ENCODE measurements at regions not wholly inside any gene's neighbourhood (a gene's known extent, or its start where the extent isn't known, plus 50 kb on each side); places are given as distances from the start of the nearest gene placed in this dataset.

DNA sequence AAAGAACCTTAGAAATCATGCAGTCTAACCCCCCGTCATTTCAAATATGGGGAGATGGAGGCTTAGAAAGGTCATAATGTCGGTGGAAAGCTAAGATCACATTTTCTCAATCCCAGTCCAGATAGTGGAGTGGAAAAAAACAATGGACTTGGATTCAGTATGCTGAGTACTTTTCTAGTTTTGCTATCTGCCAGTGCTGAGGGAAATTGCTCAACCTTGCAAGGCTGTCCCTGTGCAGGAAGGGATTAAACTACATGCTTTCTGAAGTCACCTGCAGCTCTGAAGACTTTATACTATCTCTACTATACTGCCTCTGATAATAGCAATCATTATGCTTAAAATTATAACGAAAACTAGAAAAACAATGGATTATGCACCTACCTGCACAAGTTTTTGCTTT is 272.8 kb downstream of the LRIG3 start:
- 87 to 91% methylated on average over 3 of the region's 3 CpGs for WGBS, 2 donors
- Histone ChIP-seq H3K9ac (ENCODE audit: insufficient read depth in 1 of 2, low read length in 2 of 2) (no peak overlapping the region), H3K27me3 (ENCODE audit: control insufficient read depth in 3 of 3, insufficient read depth in 3 of 3, low read length in 2 of 3) (no peaks in the 10 kb centered on the region), H3K4me1 (ENCODE audit: control insufficient read depth in 5 of 5, insufficient read depth in 5 of 5, low read length in 5 of 5) (no peaks in the 10 kb centered on the region), H3K9me3 (ENCODE audit: control insufficient read depth in 4 of 4, insufficient read depth in 3 of 4, low read length in 3 of 4) (no peaks in the 10 kb centered on the region), H3K36me3 (ENCODE audit: control insufficient read depth in 4 of 4, insufficient read depth in 4 of 4, low read length in 4 of 4) (no peaks in the 10 kb centered on the region), H3K27ac (ENCODE audit: low read depth in 1 of 2, low read length in 1 of 2) (no peak overlapping the region), H3K4me3 (no peak overlapping the region)
- no peak for DNase-seq
- ATAC-seq (ENCODE audit: insufficient read depth, low FRiP score): no peak
- TF ChIP-seq, protein P1, sequence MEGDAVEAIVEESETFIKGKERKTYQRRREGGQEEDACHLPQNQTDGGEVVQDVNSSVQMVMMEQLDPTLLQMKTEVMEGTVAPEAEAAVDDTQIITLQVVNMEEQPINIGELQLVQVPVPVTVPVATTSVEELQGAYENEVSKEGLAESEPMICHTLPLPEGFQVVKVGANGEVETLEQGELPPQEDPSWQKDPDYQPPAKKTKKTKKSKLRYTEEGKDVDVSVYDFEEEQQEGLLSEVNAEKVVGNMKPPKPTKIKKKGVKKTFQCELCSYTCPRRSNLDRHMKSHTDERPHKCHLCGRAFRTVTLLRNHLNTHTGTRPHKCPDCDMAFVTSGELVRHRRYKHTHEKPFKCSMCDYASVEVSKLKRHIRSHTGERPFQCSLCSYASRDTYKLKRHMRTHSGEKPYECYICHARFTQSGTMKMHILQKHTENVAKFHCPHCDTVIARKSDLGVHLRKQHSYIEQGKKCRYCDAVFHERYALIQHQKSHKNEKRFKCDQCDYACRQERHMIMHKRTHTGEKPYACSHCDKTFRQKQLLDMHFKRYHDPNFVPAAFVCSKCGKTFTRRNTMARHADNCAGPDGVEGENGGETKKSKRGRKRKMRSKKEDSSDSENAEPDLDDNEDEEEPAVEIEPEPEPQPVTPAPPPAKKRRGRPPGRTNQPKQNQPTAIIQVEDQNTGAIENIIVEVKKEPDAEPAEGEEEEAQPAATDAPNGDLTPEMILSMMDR (IDR thresholded peaks at IDR 0.05; ENCODE audit: control extremely low read depth, extremely low read depth): no peak

DNA sequence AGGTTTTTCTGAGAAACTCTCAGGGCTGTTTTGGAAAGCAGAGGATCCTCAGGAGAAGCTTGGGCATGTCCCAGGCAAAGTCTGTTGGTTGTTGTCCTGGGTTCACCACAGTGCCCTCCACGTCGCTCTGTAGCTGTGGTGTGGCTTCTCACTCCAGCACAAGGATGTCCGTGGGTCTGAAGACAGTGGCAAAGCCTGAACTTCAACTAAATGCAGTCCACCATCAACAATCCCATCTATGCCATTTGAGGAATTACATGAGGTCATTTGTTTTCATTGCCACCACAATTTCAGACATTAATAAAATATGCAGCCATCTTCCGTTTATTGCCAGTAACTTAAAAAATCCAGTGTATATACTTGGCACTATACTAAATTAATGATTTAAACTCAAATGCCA is 272.1 kb downstream of the LRIG3 start:
- ATAC-seq (ENCODE audit: insufficient read depth, low FRiP score) (no peak), DNase-seq (no peak)
- WGBS, 2 donors: 85 to 93% methylated on average over 4 of the region's 4 CpGs
- Histone ChIP-seq H3K27ac (ENCODE audit: low read depth in 1 of 2, low read length in 1 of 2) (no peak overlapping the region), H3K36me3 (ENCODE audit: control insufficient read depth in 4 of 4, insufficient read depth in 4 of 4, low read length in 4 of 4) (no peaks in the 10 kb centered on the region), H3K9me3 (ENCODE audit: control insufficient read depth in 4 of 4, insufficient read depth in 3 of 4, low read length in 3 of 4) (no peaks in the 10 kb centered on the region), H3K4me1 (ENCODE audit: control insufficient read depth in 5 of 5, insufficient read depth in 5 of 5, low read length in 5 of 5) (no peaks in the 10 kb centered on the region), H3K4me3 (no peak overlapping the region), H3K27me3 (ENCODE audit: control insufficient read depth in 3 of 3, insufficient read depth in 3 of 3, low read length in 2 of 3) (no peaks in the 10 kb centered on the region), H3K9ac (ENCODE audit: insufficient read depth in 1 of 2, low read length in 2 of 2) (no peak overlapping the region)
- TF ChIP-seq, protein P1 (IDR thresholded peaks at IDR 0.05; ENCODE audit: control extremely low read depth, extremely low read depth): no peak

DNA sequence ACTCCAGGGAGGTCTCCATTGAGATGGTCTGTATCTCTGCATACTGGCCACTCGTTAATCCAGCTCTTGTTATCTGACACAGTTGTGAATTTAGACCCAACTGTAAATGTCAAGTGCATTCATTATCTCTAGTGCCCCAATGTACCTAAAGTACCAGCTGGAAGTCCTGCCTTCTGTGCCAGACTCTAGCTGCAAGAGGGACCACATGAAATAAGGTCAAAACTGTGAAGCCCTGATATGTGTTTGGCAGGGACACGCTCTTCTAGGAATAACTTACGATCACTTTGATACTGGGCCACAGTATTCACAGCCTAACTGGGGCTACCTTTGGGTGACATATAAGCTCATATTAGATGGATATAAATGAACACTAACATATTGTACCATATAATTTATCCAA is 268.5 kb downstream of the LRIG3 start:
- H3K36me3 ChIP-seq (ENCODE audit: control insufficient read depth in 4 of 4, insufficient read depth in 4 of 4, low read length in 4 of 4): no peaks in the 10 kb centered on the region
- no peak overlapping the region for H3K4me3 ChIP-seq
- H3K27me3 ChIP-seq (ENCODE audit: control insufficient read depth in 3 of 3, insufficient read depth in 3 of 3, low read length in 2 of 3): no peaks in the 10 kb centered on the region
- H3K9me3 ChIP-seq (ENCODE audit: control insufficient read depth in 4 of 4, insufficient read depth in 3 of 4, low read length in 3 of 4): peaks cover 0 to 15% (median 3%) of the 10 kb centered on the region in 4 donors
- DNase-seq (no peak), ATAC-seq (ENCODE audit: insufficient read depth, low FRiP score) (no peak)
- no peak overlapping the region for H3K27ac ChIP-seq (ENCODE audit: low read depth in 1 of 2, low read length in 1 of 2)
- no peak overlapping the region for H3K9ac ChIP-seq (ENCODE audit: insufficient read depth in 1 of 2, low read length in 2 of 2)
- TF ChIP-seq, protein P1 (IDR thresholded peaks at IDR 0.05; ENCODE audit: control extremely low read depth, extremely low read depth): no peak
- 84 to 91% methylated on average over 3 of the region's 3 CpGs for WGBS, 2 donors
- H3K4me1 ChIP-seq (ENCODE audit: control insufficient read depth in 5 of 5, insufficient read depth in 5 of 5, low read length in 5 of 5): no peaks in the 10 kb centered on the region

DNA sequence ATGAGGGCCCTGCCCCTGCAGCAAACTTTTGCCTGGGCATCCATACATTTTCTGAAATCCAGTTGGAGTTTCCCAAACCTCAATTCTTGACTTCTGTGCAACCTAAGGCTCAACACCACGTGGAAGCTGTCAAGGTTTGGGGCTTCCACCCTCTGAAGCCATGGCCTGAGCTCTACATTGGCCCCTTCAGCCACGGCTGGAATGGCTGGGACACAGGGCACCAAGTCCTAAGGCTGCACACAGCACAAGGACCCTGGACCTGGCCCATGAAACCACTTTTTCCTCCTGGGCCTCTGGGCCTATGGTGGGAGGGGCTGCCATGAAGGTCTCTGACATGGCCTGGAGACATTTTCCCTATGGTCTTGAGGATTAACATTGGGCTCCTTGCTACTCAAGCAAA is 266.3 kb downstream of the LRIG3 start:
- no peak overlapping the region for H3K9ac ChIP-seq (ENCODE audit: insufficient read depth in 1 of 2, low read length in 2 of 2)
- 43 to 53% methylated on average over 2 of the region's 2 CpGs for WGBS, 2 donors
- H3K9me3 ChIP-seq (ENCODE audit: control insufficient read depth in 4 of 4, insufficient read depth in 3 of 4, low read length in 3 of 4): peaks cover 0 to 15% (median 3%) of the 10 kb centered on the region in 4 donors
- ATAC-seq (ENCODE audit: insufficient read depth, low FRiP score) (no peak), DNase-seq (no peak)
- no peak overlapping the region for H3K4me3 ChIP-seq
- H3K27me3 ChIP-seq (ENCODE audit: control insufficient read depth in 3 of 3, insufficient read depth in 3 of 3, low read length in 2 of 3): no peaks in the 10 kb centered on the region
- H3K36me3 ChIP-seq (ENCODE audit: control insufficient read depth in 4 of 4, insufficient read depth in 4 of 4, low read length in 4 of 4): no peaks in the 10 kb centered on the region
- no peak overlapping the region for H3K27ac ChIP-seq (ENCODE audit: low read depth in 1 of 2, low read length in 1 of 2)
- no peaks in the 10 kb centered on the region for H3K4me1 ChIP-seq (ENCODE audit: control insufficient read depth in 5 of 5, insufficient read depth in 5 of 5, low read length in 5 of 5)
- TF ChIP-seq, protein P1 (IDR thresholded peaks at IDR 0.05; ENCODE audit: control extremely low read depth, extremely low read depth): no peak

Measured in lung (tissue), 11 donors.